PC-3 (cell line): ENCODE measurements at regions not wholly inside any gene's neighbourhood (a gene's known extent, or its start where the extent isn't known, plus 50 kb on each side); places are given as distances from the start of the nearest gene placed in this dataset.

Experiments used
- ATAC-seq: fragments of 200-7000 bp; cut with Tn5 transposase; 2 replicates; pipeline ENCODE4 v1.9.1; 2020; ENCODE audit warnings: mild to moderate bottlenecking, moderate library complexity
- BruUV-seq: library from RNA; stranded (reverse); fragments of 400-500 nt; replicated peaks from 2 replicates; lab custom pipeline; 2021; lab: Mats Ljungman, UMichigan
- CTCF ChIA-PET: fragments of 300-600 bp; sonication (Branson Sonifier 250); formaldehyde crosslinking; loops from one replicate; lab custom pipeline; 2022; ENCODE audit warnings: antibody characterized with exemption; lab: Charles Lee
- POLR2A ChIA-PET: fragments of 300-600 bp; sonication (Branson Sonifier 250); formaldehyde crosslinking; loops from one replicate; lab custom pipeline; 2022; ENCODE audit warnings: antibody characterized with exemption; ENCODE audit not compliant: unreplicated experiment; lab: Charles Lee
- DNase-seq: peaks from one replicate; pipeline ENCODE4 v3.0.0-alpha.2; 2015
- H2AFZ ChIP-seq: fragments of 300-600 bp; sonication (generic); 2 replicates; pipeline ENCODE4 v1.6.0; 2016; ENCODE audit warnings: antibody characterized with exemption, low read length
- H3F3A ChIP-seq: fragments of 300-600 bp; sonication (generic); one replicate; pipeline ENCODE4 v1.6.0; 2017; ENCODE audit warnings: antibody characterized with exemption, low read length, control low read depth, mild to moderate bottlenecking; ENCODE audit not compliant: unreplicated experiment
- H3K27ac ChIP-seq: fragments of 300-600 bp; sonication (generic); 2 replicates; pipeline ENCODE4 v1.5.1; 2016; ENCODE audit warnings: mild to moderate bottlenecking, low read length
- H3K27me3 ChIP-seq: fragments of 300-600 bp; sonication (generic); 2 replicates; pipeline ENCODE4 v1.6.1; 2016; ENCODE audit warnings: low read length, mixed read lengths
- H3K36me3 ChIP-seq: fragments of 300-600 bp; sonication (generic); 2 replicates; pipeline ENCODE4 v1.6.1; 2016; ENCODE audit warnings: low read depth, mixed run types, low read length, mixed read lengths
- H3K4me1 ChIP-seq: fragments of 300-600 bp; sonication (generic); 2 replicates; pipeline ENCODE4 v1.5.1; 2016; ENCODE audit warnings: low read length; ENCODE audit not compliant: insufficient read depth
- H3K4me2 ChIP-seq: fragments of 300-600 bp; sonication (generic); 2 replicates; pipeline ENCODE4 v1.6.0; 2016; ENCODE audit warnings: low read length
- H3K4me3 ChIP-seq: fragments of 300-600 bp; sonication (generic); 2 replicates; pipeline ENCODE4 v1.5.1; 2016; ENCODE audit warnings: mild to moderate bottlenecking, low read length, mixed read lengths
- H3K79me2 ChIP-seq: fragments of 300-600 bp; sonication (generic); 2 replicates; pipeline ENCODE4 v1.6.1; 2017; ENCODE audit warnings: low read length, mixed read lengths
- H3K9ac ChIP-seq: fragments of 300-600 bp; sonication (generic); 2 replicates; pipeline ENCODE4 v1.6.0; 2016; ENCODE audit warnings: mild to moderate bottlenecking, low read length
- H3K9me2 ChIP-seq: fragments of 300-600 bp; sonication (generic); replicated peaks from 2 replicates; pipeline ENCODE4 v1.6.1; 2016; ENCODE audit warnings: mixed run types, low read length, mixed read lengths
- H3K9me3 ChIP-seq: fragments of 300-600 bp; sonication (generic); 2 replicates; pipeline ENCODE4 v1.6.1; 2016; ENCODE audit warnings: low read length, mixed read lengths
- H4K20me1 ChIP-seq: fragments of 300-600 bp; sonication (generic); 2 replicates; pipeline ENCODE4 v1.6.1; 2016; ENCODE audit warnings: low read length, mixed read lengths
- EZH2 ChIP-seq: fragments of 300-600 bp; sonication (generic); IDR thresholded peaks from one replicate; pipeline ENCODE4 v1.6.1; 2017; ENCODE audit warnings: antibody characterized with exemption, mild to moderate bottlenecking, low read length; ENCODE audit not compliant: unreplicated experiment
- EZH2phosphoT487 ChIP-seq: fragments of 300-600 bp; sonication (generic); IDR thresholded peaks from 2 replicates; pipeline ENCODE4 v1.6.1; 2018; ENCODE audit warnings: mild to moderate bottlenecking, antibody characterized with exemption, low read length, borderline replicate concordance
- intact Hi-C: fragments of 100-400 bp; cut with micrococcal nuclease; formaldehyde crosslinking; loops from 2 replicates; pipeline ENCODE4 v1.9.0; 2023
- TF ChIP-seq, protein P1 (sequence below): fragments of 300-600 bp; sonication (generic); conservative IDR thresholded peaks from 2 replicates; pipeline ENCODE4 v1.5.1; 2017; ENCODE audit warnings: antibody characterized with exemption, low read depth, mild to moderate bottlenecking, low read length

DNA sequence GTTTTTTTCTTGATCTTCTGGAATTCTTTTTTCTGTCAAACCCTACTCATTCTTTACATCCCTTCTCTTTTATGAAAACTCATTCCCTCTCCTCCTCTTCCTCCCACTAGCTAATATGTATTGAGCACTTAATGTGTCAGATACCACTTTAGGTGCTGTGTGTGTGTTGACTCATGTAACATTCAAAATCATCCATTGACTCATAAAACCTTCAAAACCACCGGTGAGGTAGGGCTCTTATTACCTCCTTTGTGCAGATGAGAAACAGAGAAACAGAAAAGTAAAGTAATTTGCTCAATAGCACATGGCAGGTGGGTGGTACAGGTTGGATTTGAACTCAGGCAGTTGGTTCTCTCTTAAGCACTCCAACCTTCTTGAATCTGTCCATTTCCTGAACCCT, 136.3 kb upstream of the NEDD9 start:
- peaks cover 23% of the 10 kb centered on the region for H3K4me1 ChIP-seq
- no peaks in the 10 kb centered on the region for H3K36me3 ChIP-seq
- ChIA-PET CTCF (no interaction called here), POLR2A (no interaction called here)
- no peaks in the 10 kb centered on the region for H3F3A ChIP-seq
- ATAC-seq (peak; percentile 75), DNase-seq (peak; percentile 73)
- peak overlapping the region; percentile 52 for H3K27ac ChIP-seq
- H2AFZ ChIP-seq = no peak overlapping the region
- no peak overlapping the region for H3K4me3 ChIP-seq
- peak overlapping the region; percentile 9; the same call in 1 of the 2 replicates for H3K4me2 ChIP-seq
- no peaks in the 10 kb centered on the region for H3K79me2 ChIP-seq
- H3K9me3 ChIP-seq = no peaks in the 10 kb centered on the region
- TF ChIP-seq, protein P1, sequence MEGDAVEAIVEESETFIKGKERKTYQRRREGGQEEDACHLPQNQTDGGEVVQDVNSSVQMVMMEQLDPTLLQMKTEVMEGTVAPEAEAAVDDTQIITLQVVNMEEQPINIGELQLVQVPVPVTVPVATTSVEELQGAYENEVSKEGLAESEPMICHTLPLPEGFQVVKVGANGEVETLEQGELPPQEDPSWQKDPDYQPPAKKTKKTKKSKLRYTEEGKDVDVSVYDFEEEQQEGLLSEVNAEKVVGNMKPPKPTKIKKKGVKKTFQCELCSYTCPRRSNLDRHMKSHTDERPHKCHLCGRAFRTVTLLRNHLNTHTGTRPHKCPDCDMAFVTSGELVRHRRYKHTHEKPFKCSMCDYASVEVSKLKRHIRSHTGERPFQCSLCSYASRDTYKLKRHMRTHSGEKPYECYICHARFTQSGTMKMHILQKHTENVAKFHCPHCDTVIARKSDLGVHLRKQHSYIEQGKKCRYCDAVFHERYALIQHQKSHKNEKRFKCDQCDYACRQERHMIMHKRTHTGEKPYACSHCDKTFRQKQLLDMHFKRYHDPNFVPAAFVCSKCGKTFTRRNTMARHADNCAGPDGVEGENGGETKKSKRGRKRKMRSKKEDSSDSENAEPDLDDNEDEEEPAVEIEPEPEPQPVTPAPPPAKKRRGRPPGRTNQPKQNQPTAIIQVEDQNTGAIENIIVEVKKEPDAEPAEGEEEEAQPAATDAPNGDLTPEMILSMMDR = no peak
- TF ChIP-seq EZH2 = no peak
- TF ChIP-seq EZH2phosphoT487 = no peak
- 0 out of 2 replicates have a peak overlapping the region, but pooled peaks have one; percentile 11 for H3K9ac ChIP-seq
- BruUV-seq = no TSS peak
- H3K27me3 ChIP-seq = no peaks in the 10 kb centered on the region
- H4K20me1 ChIP-seq = no peaks in the 10 kb centered on the region
- intact Hi-C loops = no loop called here
- H3K9me2 ChIP-seq = no peaks in the 10 kb centered on the region

DNA sequence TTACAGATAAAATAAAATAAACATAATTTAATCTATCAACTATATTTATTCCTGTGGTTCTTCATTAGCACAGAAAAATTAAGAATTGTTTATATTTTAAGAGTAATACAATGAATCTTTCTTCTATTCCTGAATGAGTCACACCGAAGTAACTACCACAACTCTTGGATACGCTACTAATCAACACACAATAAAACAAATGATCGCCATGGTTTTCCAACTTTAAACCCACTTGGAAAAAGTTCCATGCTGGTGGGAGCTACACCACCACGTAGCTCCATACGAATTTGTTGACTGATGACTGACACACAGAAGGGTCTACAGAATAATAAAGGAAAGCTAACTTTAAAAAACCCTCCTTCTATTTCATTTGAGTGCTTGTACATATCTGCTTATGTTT, 135.8 kb upstream of the NEDD9 start:
- Histone ChIP-seq H3K36me3 (no peaks in the 10 kb centered on the region), H3K4me2 (0 out of 2 replicates have a peak overlapping the region, but pooled peaks have one; percentile 7)
- CTCF ChIA-PET = no interaction called here

More for the DNA sequence above, 135.8 kb upstream of the NEDD9 start:
- Histone ChIP-seq H3K9ac (0 out of 2 replicates have a peak overlapping the region, but pooled peaks have one; percentile 11), H3F3A (no peaks in the 10 kb centered on the region), H3K27ac (peak overlapping the region; percentile 52), H3K9me2 (no peaks in the 10 kb centered on the region), H3K9me3 (no peaks in the 10 kb centered on the region), H2AFZ (no peak overlapping the region), H3K79me2 (no peaks in the 10 kb centered on the region), H4K20me1 (no peaks in the 10 kb centered on the region), H3K4me1 (peaks cover 23% of the 10 kb centered on the region), H3K27me3 (no peaks in the 10 kb centered on the region), H3K4me3 (no peak overlapping the region)
- intact Hi-C loops = no loop called here
- peak; percentile 41 for DNase-seq
- BruUV-seq = no TSS peak
- no peak for TF ChIP-seq EZH2
- TF ChIP-seq, protein P1 = no peak
- no peak for TF ChIP-seq EZH2phosphoT487
- ATAC-seq = peak; percentile 46; the same call in 1 of the 2 replicates
- POLR2A ChIA-PET = no interaction called here
